IMR-90 (cell line): ENCODE measurements at regions not wholly inside any gene's neighbourhood (a gene's known extent, or its start where the extent isn't known, plus 50 kb on each side); places are given as distances from the start of the nearest gene placed in this dataset.

ENCODE experiments used
- BHLHE40 ChIP-seq: fragments of 150-350 bp; IDR thresholded peaks from 2 replicates; pipeline ENCODE4 v1.6.1; 2016; ENCODE audit warnings: mild to moderate bottlenecking, low read depth, low read length
- CEBPB ChIP-seq: IDR thresholded peaks from 2 replicates; pipeline ENCODE4 v1.6.1; 2012; ENCODE audit warnings: low read depth, low read length, improper control_type of control experiment
- CHD1 ChIP-seq: IDR thresholded peaks from 2 replicates; pipeline ENCODE4 v1.6.1; 2012; ENCODE audit warnings: low read depth, low read length, improper control_type of control experiment
- CTCF ChIP-seq: conservative IDR thresholded peaks from 2 replicates; pipeline ENCODE4 v1.5.1; 2012; ENCODE audit warnings: mild to moderate bottlenecking, low read depth, low read length, improper control_type of control experiment
- FOS ChIP-seq: fragments of 150-350 bp; IDR thresholded peaks from 2 replicates; pipeline ENCODE4 v1.6.1; 2016; ENCODE audit warnings: low read depth, low read length
- MAZ ChIP-seq: IDR thresholded peaks from 2 replicates; pipeline ENCODE4 v1.6.1; 2012; ENCODE audit warnings: low read depth, mild to moderate bottlenecking, low read length, improper control_type of control experiment, moderate library complexity, borderline replicate concordance
- MXI1 ChIP-seq: IDR thresholded peaks from 2 replicates; pipeline ENCODE4 v1.6.1; 2012; ENCODE audit warnings: low read depth, mild to moderate bottlenecking, low read length, moderate library complexity, borderline replicate concordance
- POLR2A ChIP-seq: IDR thresholded peaks from 2 replicates; pipeline ENCODE4 v1.6.1; 2012; ENCODE audit warnings: mild to moderate bottlenecking, low read depth, low read length
- RAD21 ChIP-seq: IDR thresholded peaks from 2 replicates; pipeline ENCODE4 v1.6.1; 2012; ENCODE audit warnings: low read length, improper control_type of control experiment
- RCOR1 ChIP-seq: IDR thresholded peaks from 2 replicates; pipeline ENCODE4 v1.6.1; 2012; ENCODE audit warnings: mild to moderate bottlenecking, low read length, improper control_type of control experiment; ENCODE audit not compliant: insufficient replicate concordance
- RFX5 ChIP-seq: IDR thresholded peaks from 2 replicates; pipeline ENCODE4 v1.8.0; 2012; ENCODE audit warnings: low read depth, mild to moderate bottlenecking, low read length, moderate library complexity
- USF2 ChIP-seq: fragments of 150-350 bp; IDR thresholded peaks from 2 replicates; pipeline ENCODE4 v1.6.1; 2017; ENCODE audit warnings: mild to moderate bottlenecking, antibody characterized with exemption, low read length, low read depth

DNA sequence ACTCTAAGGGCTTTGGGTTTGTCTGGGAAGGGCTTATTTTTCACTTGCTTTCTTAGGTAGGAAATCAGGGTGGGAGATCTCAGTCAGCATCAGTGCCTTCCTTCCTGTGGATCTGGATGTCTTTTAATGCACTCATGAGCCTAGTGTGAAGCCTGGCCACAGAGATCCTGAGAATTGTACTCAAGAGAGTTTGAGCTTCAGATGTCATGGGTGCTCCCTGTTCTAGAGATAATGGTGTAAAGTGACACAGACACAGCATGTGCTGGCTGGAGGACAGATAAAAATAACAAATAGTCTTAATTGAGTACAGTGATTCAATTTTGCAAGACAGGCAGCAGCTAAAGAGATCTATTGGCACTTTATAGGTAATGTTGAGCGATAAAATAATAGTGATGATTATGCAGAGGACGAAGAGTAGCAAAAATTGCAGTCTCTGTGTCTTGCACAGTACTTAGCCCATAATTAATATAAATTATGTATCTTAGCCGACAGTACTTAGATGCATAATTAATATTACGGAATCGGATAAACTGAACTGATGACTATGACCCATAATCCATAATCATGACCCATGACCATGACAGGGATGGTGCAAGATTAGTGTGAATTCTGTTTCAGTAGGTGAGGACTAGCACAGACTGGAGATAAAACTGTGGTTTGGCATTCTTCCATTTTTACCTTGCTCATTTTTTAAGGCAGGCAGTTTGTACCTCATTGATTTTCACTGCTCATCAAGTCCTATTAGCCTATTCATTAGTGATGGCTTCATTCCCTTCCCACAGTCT is 408.7 kb upstream of the PIK3R1 start:
- TF ChIP-seq MXI1 (no peak), CTCF (no peak), FOS (no peak), POLR2A (no peak), RAD21 (no peak), BHLHE40 (no peak), CHD1 (no peak), USF2 (no peak), MAZ (no peak), RCOR1 (no peak), RFX5 (no peak), CEBPB (no peak)
